GM18951 (cell line): ENCODE measurements at regions not wholly inside any gene's neighbourhood (a gene's known extent, or its start where the extent isn't known, plus 50 kb on each side); places are given as distances from the start of the nearest gene placed in this dataset.
A peak's percentile ranks its signal among the peaks of the same experiment; 100 is the strongest.
"Not testable (repeated sequence)": the region's sequence is repeated elsewhere in the genome, so short reads cannot be mapped to it uniquely, and the experiment has no call there.

Source experiments
- POLR2A ChIP-seq: IDR thresholded peaks from 4 replicates; pipeline ENCODE4 v1.6.1; 2011; ENCODE audit warnings: mild to moderate bottlenecking; ENCODE audit not compliant: insufficient read length, insufficient read depth; ENCODE audit errors: extremely low read depth
- in situ Hi-C: fragments of 300-500 bp; cut with MboI; formaldehyde crosslinking; loops from one replicate; pipeline ENCODE4 v1.12.0; 2022; ENCODE audit warnings: low sequenced_read_pairs, mixed read lengths, inconsistent platforms; ENCODE audit not compliant: unreplicated experiment

DNA sequence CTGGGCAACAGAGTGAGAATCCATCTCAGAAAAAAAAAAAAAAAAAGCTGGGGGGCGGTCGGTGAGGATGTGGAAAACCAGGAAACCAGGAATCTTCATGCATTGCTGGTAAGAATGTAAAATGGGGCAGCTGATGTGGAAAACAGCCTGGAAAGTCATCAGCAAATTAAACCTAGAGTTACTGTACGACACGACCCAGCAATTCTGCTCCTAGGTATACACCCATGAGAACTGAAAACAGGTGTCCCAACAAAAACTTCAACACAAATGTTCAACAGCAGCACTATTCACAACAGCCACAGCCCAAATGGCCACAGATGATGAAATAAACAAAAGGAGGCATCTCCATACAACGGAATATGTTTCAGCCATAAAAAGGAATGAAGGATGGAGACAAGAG, 97.3 kb downstream of the NCOR2 start:
- TF ChIP-seq POLR2A, result no peak
- in situ Hi-C loops, result no loop called here

GRCh38 chr12:124469193-124469888, 98.1 kb downstream of the NCOR2 start:
- in situ Hi-C loops, result no loop called here
- no peak for TF ChIP-seq POLR2A

GRCh38 chr12:124467549-124467948, 99.9 kb downstream of the NCOR2 start:
- in situ Hi-C loops, result not testable (repeated sequence)

GRCh38 chr12:124466216-124467128, 100.9 kb downstream of the NCOR2 start:
- peak; percentile 55 for TF ChIP-seq POLR2A
- in situ Hi-C loops, result no loop called here

DNA sequence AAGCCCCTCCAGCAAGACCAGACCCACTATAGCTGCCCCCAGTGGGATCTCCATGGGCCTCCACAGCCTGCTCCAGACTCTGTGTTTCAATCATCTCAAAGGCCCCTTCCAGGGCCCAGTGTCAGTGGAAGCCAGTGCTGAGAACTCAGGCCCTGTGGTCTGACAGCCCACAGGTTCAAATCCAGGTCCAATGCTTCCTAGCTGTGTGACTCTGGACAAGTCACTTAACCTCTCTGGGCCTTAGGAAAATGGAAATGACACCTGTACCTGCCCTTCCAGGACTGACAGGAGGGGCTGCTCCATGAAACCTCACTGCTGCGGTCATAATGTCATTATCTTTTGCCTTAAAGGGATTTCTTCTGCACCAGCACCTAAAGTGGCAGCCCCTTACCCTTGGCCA, 101.9 kb downstream of the NCOR2 start:
- TF ChIP-seq POLR2A, result no peak
- in situ Hi-C loops, result no loop called here

DNA sequence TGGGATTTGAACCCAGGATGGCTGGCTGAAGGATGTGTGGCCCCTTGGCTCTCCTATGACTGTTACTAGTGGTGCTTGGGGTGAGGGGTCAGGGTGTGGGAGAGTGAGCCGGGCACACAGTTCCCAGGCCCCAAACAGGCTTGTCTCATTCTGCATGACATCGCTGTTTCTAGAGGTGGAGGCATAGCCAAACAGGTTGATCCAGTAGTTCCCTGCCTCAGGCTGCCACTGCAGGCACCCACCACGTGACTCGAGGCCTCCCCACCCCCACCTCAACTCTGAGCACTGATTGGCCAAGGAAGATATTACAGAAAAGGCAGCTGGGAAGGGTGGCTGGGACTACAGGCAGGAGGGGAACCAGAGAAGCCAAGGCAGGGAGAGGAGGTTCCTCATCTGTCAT, 102.6 kb downstream of the NCOR2 start:
- no peak for TF ChIP-seq POLR2A
- in situ Hi-C loops, result no loop called here

GRCh38 chr12:124464062-124464461, 103.3 kb downstream of the NCOR2 start:
- TF ChIP-seq POLR2A, result no peak
- in situ Hi-C loops, result no loop called here

DNA sequence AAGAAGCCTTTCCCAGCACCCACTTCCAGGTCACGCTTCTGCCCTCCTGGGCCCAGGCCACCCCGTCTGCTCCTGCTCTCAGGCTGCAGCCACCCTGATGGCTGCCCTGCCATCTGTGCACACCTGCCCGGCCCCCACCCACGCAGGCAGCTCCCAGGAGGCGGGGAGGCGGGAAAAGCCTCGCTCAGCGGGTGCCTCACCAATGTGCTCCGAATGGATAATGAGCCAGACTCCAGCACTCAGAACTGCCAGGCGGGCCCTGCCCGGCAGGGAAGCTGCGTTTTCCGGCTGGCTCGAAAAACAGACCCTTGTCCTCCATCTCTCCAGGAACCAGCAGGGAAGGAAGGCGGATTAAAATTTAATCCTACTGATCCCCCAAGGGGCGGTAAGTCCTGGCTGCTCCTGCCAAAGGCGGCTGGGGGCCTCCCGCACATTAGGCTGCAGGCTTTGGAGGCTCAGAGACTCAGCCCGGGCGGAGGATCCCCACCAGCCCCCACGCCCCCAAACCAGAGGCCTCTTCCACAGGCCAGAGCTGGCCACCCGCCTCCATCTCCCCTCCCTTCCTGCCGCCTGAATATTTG, 104.0 kb downstream of the NCOR2 start:
- in situ Hi-C loops, result no loop called here
- no peak for TF ChIP-seq POLR2A

DNA sequence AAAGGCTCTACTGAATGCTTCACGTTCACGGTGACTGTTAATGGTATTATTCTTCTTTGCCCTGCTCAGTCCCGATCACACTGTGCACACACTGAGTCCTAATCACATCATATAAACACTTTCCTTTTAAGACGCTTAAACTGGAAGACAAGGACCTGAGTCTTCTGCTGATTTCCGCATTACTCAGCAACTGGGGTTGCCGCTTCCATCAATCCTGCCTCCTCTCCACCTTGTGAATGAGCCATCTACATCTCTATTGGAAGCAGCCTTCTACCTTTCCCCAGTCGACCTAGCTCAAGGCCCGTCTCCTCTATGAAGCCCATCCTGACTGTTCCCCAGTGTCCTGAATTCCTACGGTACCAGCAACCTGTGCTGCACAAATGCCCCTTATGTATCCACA, 104.7 kb downstream of the NCOR2 start:
- in situ Hi-C loops, result no loop called here
- no peak for TF ChIP-seq POLR2A

GRCh38 chr12:124461851-124462623, 105.4 kb downstream of the NCOR2 start:
- no peak for TF ChIP-seq POLR2A
- in situ Hi-C loops, result no loop called here

DNA sequence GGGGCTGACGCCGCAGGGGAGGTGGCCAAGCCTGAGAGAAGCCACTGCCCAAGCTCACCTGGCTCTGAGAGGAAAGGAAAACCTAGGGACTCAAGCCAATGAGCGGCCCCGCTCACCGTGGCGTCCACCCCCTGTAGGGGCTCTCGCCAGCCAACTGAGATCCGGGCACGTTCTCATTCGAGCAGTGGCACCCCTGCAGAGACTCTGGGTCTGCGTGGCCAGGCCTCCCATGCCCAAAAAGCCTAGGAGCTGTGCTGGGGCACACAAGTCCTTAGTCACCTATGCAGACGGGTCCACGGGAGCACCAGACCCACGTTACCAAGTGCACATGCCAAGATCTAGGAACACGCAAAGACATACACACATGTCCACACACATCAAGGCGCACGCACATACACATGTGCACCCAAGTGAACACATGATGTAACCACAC, 106.2 kb downstream of the NCOR2 start:
- in situ Hi-C loops, result no loop called here
- no peak for TF ChIP-seq POLR2A

DNA sequence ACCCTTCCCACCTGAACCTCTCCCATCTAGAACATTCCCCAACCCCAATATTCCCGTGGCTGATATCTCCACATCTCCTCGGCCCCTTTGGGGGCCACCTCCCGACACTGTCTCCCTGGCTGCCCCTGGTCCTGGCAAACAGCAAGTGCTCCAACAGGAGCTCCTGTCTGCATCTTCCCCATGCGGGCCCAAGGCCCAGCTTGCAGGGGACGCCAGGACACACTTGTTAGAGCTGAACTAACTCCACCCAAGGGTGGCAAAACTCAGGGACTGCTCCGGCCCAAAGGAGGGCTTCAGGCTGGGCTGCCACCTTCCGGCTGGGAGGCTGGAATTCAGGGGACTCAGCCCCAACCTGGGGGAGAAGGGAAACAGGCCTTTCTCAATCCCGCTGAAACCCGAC, 106.6 kb downstream of the NCOR2 start:
- in situ Hi-C loops, result no loop called here
- TF ChIP-seq POLR2A, result no peak
